HT1080 (cell line): ENCODE measurements at regions not wholly inside any gene's neighbourhood (a gene's known extent, or its start where the extent isn't known, plus 50 kb on each side); places are given as distances from the start of the nearest gene placed in this dataset.
A peak's percentile ranks its signal among the peaks of the same experiment; 100 is the strongest.
"Not testable (repeated sequence)": the region's sequence is repeated elsewhere in the genome, so short reads cannot be mapped to it uniquely, and the experiment has no call there.

Source experiments
- DNase-seq: peaks from one replicate; pipeline ENCODE4 v3.0.0-alpha.2; 2015; ENCODE audit warnings: low read depth

- no peak for DNase-seq
Measured at GRCh38 chr3:176088962-176089383, 1108.3 kb downstream of the TBL1XR1 start.

DNA sequence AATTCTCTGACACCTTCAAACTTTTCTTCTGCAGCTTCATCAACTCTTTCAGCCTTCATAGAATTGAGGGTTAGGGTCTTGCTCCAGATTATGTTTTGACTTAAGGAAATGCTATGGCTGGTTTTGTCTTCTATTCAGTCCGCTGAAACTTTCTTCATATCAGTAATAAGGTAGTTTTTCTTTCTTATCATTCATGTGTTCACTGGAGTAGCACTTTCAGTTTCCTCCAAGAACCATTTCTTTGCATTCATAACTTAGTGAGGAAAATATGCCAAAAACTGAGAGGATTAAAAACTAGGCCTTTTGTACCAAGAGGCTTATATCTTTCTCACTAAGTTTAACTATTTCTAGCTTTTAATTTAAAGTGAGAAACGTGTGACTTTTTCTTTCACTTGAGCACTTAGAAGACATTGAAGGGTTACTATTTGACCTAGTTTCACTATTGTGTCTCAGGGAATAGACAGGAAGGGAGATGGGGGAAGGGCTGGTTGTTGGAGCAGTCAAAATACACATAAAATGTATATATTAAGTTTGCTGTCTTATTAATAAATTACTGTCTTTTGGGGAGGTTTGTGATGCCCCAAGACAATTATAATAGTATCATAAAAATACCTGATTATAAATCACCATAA lies 1110.1 kb downstream of the TBL1XR1 start:
- no peak for DNase-seq

GRCh38 chr3:176079785-176080184 lies 1117.5 kb downstream of the TBL1XR1 start:
- no peak for DNase-seq

DNA sequence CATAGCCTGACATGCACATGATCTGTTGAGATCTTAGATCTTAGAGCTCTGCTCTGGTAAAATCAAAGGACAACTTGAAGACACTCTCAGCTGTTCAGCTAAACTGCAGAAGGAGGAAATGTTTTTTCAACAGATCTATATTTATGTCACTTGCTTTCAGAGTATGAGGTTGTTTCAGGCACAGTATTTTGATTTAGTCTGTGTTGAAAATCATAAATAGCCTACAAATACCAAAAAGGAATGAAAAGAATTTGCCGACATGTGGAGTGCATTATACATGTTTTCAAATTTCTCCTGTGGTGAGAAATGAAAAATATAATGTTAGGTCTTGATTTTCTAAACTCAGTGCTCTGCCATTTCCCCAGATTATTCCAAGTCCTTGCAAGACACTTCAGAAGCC lies 1118.4 kb downstream of the TBL1XR1 start:
- DNase-seq, result no peak

- DNase-seq, result no peak
Measured at GRCh38 chr3:176075491-176075890, 1121.8 kb downstream of the TBL1XR1 start.

GRCh38 chr3:176075046-176075445 lies 1122.2 kb downstream of the TBL1XR1 start:
- DNase-seq, result no peak

DNA sequence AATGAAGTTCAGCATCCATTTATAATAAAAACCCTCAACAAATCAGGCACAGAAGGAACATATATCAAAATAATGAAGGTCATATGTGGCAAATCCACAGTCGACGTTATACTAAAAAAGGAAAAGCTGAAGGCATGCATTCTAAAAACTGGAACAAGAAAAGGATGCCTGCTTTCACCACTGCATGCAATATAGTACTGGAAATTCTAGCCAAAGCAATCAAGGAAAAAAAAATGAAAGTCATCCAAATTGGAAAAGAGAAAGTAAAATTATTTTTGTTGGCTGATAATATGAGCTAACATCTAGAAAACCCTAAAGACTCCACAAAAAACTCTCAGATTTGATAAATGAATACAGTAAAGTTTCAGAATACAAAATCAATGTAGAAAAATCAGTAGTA lies 1123.2 kb downstream of the TBL1XR1 start:
- DNase-seq, result no peak

DNA sequence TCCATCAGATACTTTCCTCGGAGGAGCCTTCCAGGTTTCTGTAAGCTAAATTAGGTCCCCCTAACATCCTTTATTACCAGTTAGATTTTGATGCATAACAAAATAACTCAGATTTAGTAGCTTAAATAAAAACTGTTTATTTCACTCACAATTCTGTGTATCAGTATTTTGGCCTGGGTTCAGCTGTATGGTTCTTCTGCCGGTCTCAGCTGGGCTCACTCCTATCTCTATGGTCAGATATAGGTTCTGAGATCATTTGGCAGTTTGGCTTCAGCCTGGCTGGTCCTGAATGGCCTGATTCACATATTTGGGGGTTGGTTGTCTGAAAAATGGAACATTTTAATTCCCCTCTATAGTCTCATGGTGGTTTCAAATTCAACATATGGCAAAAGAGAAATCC lies 1125.3 kb downstream of the TBL1XR1 start:
- DNase-seq, result no peak

GRCh38 chr3:176068750-176069149 lies 1128.5 kb downstream of the TBL1XR1 start:
- no peak for DNase-seq

- no peak for DNase-seq
Measured at GRCh38 chr3:176058856-176059255, 1138.4 kb downstream of the TBL1XR1 start.

- peak; percentile 20 for DNase-seq
Measured at GRCh38 chr3:176055836-176056235, 1141.4 kb downstream of the TBL1XR1 start.

- DNase-seq, result no peak
Measured at GRCh38 chr3:176051766-176052165, 1145.5 kb downstream of the TBL1XR1 start.

- DNase-seq, result no peak
Measured at GRCh38 chr3:176046703-176047102, 1150.6 kb downstream of the TBL1XR1 start.

- DNase-seq, result no peak
Measured at GRCh38 chr3:176041812-176042211, 1155.5 kb downstream of the TBL1XR1 start.

DNA sequence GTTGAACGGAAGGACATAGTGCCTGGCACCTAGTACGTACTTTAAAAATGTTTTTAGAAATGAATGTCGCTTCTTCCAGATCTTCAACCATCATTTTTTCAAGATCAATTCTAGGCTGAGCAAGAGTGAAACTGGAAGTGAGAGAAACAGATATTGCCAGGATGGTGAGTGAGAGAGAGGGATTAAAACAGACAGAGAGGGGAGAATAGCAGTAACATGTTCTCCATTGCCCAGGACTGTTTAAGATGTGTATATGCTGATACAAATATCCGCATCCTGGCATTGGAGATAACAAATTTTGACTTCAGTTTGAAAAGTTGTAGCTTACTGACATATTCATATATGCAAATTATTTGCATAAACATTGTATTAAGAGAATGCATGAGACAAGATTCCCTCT lies 1156.1 kb downstream of the TBL1XR1 start:
- DNase-seq, result no peak

DNA sequence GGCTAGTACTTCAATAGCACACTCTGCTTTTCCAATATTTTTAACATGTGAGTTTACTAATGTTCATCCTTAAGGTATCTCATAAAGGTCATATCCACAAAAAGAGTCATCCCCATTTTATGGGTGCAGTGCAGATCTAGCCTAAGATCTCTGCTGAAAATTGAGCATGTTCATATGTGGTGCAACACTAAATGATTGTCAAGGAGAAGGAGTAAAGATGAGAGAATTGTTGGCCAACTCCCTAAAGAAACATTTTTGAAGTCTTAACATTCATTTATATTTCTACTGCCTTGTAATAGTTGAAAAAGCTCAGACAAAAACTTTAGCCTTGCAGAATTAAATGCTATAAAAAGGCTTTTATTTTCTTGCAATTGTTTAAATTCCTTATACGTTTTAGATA lies 1159.6 kb downstream of the TBL1XR1 start:
- DNase-seq, result no peak

GRCh38 chr3:176032043-176032442 lies 1165.2 kb downstream of the TBL1XR1 start:
- no peak for DNase-seq

DNA sequence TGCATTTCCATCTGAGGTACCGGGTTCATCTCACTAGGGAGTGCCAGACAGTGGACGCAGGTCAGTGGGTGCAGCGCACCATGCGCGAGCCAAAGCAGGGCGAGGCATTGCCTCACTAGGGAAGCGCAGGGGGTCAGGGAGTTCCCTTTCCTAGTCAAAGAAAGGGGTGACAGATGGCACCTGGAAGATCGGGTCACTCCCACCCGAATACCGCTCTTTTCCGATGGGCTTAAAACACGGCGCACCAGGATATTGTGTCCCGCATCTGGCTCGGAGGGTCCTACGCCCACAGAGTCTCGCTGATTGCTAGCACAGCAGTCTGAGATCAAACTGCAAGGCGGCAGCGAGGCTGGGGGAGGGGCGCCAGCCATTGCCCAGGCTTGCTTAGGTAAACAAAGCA lies 1157.1 kb downstream of the NAALADL2 start:
- DNase-seq, result not testable (repeated sequence)

GRCh38 chr3:176015228-176015627 lies 1156.1 kb downstream of the NAALADL2 start:
- DNase-seq, result not testable (repeated sequence)

DNA sequence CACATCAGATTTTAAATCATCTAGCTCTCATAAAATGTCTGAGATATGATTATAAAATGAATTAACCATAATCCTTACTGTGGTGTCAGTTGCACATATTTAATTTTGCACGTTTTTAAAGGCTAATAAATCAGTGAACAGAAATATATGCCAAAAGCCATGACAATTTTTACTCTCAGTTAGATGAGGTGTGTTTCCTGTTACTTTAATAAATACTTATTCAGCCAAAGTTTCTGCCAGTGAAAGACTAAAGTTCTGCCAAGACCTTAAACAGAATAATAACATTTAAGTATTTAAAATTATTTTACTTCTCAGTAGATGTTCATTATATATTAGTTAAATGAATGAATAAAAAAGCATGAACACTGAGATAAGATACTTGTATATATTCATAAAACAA lies 1150.1 kb downstream of the NAALADL2 start:
- no peak for DNase-seq

DNA sequence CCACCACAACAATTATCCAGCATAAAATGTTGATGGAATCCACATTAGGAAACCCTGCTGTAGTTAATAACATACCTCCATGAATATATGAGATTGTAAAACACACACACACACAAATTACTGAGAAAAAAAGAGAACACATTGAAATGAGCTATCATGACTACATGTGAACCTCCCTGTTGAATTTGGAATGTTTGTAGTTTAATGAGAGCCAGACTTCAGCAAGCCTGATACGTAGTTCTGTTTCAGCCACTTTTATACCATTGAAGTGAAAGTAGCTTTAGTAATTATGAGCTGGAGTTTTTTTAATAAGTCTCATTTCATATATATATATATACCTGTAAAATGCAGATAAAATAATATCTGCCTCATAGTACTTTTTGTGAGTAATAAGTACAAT lies 1146.4 kb downstream of the NAALADL2 start:
- no peak for DNase-seq

GRCh38 chr3:175989161-175989560 lies 1130.0 kb downstream of the NAALADL2 start:
- no peak for DNase-seq

- DNase-seq, result no peak
Measured at GRCh38 chr3:175988401-175988800, 1129.3 kb downstream of the NAALADL2 start.

DNA sequence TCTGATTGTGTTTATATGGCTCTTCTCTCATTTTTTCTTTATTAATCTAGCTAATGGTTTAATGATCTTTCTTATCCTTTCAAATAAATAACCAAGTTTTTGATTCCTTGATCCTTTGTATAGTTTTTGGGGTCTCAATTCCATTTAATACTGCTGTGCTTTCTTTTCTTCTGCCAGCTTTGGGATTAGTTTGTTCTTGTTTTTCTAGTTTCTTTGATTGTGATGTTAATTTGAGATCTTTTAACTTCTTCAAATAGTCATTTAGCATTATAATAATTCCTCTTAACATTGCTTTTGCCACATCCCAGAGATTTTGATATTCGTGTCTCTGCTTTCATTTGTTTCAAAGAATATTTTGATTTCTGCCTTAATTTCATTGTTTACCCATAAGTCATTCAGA lies 1126.6 kb downstream of the NAALADL2 start:
- DNase-seq, result no peak
